NT2/D1 (cell line): ENCODE measurements at regions not wholly inside any gene's neighbourhood (a gene's known extent, or its start where the extent isn't known, plus 50 kb on each side); places are given as distances from the start of the nearest gene placed in this dataset.

Source experiments
- SUZ12 ChIP-seq: IDR thresholded peaks from 2 replicates; pipeline ENCODE4 v1.6.1; 2011; ENCODE audit not compliant: insufficient read length, insufficient read depth; ENCODE audit errors: extremely low read depth
- YY1 ChIP-seq: IDR thresholded peaks from 2 replicates; pipeline ENCODE4 v1.6.1; 2011; ENCODE audit not compliant: insufficient read length, insufficient read depth
- ZNF274 ChIP-seq: IDR thresholded peaks from 2 replicates; pipeline ENCODE4 v1.6.1; 2011; ENCODE audit warnings: mild to moderate bottlenecking, low read depth, low read length

DNA sequence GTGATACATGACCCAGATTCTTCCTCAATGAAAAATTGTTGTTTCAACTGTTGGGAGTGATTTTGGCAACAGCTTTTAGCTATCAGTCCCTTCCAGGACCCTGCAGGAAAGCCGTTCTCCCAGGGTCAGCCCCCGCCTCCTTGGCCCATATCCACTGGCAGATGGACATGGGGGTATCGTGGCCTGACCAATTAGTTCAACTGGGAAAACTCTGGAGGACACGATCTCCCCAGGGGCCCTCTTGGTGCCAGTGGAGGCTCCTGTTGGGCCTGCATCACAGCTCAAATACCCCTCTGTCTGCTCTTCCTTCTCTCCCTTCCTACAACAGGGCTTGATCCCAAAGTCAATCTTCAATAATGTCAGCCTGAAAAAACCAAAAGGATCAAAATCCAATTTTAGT is 272.5 kb upstream of the B3GAT1 start:
- no peak for TF ChIP-seq SUZ12
- TF ChIP-seq ZNF274: no peak
- no peak for TF ChIP-seq YY1
